Progenitor cell of endocrine pancreas (in vitro differentiated cells): ENCODE measurements at regions not wholly inside any gene's neighbourhood (a gene's known extent, or its start where the extent isn't known, plus 50 kb on each side); places are given as distances from the start of the nearest gene placed in this dataset.

Source experiments
- DNase-seq: peaks from one replicate; pipeline ENCODE4 v3.0.0; 2021; ENCODE audit warnings: low spot score; ENCODE audit not compliant: unreplicated experiment
- H3K27ac Mint-ChIP-seq: 2 replicates; pipeline ENCODE4 v1.8.0; 2021; ENCODE audit warnings: mild to moderate bottlenecking, moderate library complexity, mixed read lengths
- H3K27me3 Mint-ChIP-seq: 2 replicates; pipeline ENCODE4 v1.8.0; 2021; ENCODE audit warnings: mixed read lengths
- H3K36me3 Mint-ChIP-seq: 2 replicates; pipeline ENCODE4 v1.8.0; 2022; ENCODE audit warnings: mixed read lengths; ENCODE audit not compliant: insufficient read depth
- H3K4me1 Mint-ChIP-seq: 2 replicates; pipeline ENCODE4 v1.8.0; 2021; ENCODE audit warnings: low read depth, mixed read lengths
- H3K4me3 Mint-ChIP-seq: 2 replicates; pipeline ENCODE4 v1.8.0; 2021; ENCODE audit warnings: low read depth, mild to moderate bottlenecking, moderate library complexity, mixed read lengths
- H3K9me3 Mint-ChIP-seq: 2 replicates; pipeline ENCODE4 v1.8.0; 2021; ENCODE audit warnings: low read depth, mixed read lengths
- TF ChIP-seq, protein P1 (sequence below): fragments of 200-600 bp; sonication (generic); IDR thresholded peaks from one replicate; pipeline ENCODE4 v1.5.0; 2021; ENCODE audit warnings: antibody characterized with exemption, mild to moderate bottlenecking; ENCODE audit not compliant: unreplicated experiment

DNA sequence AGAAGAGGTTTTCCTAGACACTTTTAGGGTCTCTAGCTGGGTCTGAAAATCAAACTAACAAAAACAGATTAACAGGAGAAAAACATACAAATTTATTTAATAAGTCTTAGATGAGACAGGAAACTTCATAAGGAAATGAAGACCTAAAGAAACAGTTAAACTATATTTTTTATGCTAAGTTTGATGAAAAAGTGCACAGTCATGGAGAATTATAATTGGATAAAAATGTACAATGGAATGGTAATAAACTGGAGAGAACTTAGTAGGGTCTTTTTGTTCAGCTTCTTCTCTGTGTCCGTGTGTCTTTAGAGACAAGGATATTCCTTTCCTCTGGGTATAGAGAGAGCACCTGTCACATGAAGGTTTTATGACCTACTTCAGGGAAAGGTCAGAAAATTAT lies 323.4 kb downstream of the RAB38 start:
- no peak overlapping the region for H3K27ac Mint-ChIP-seq
- no peaks in the 10 kb centered on the region for H3K27me3 Mint-ChIP-seq
- H3K9me3 Mint-ChIP-seq: no peaks in the 10 kb centered on the region
- TF ChIP-seq, protein P1, sequence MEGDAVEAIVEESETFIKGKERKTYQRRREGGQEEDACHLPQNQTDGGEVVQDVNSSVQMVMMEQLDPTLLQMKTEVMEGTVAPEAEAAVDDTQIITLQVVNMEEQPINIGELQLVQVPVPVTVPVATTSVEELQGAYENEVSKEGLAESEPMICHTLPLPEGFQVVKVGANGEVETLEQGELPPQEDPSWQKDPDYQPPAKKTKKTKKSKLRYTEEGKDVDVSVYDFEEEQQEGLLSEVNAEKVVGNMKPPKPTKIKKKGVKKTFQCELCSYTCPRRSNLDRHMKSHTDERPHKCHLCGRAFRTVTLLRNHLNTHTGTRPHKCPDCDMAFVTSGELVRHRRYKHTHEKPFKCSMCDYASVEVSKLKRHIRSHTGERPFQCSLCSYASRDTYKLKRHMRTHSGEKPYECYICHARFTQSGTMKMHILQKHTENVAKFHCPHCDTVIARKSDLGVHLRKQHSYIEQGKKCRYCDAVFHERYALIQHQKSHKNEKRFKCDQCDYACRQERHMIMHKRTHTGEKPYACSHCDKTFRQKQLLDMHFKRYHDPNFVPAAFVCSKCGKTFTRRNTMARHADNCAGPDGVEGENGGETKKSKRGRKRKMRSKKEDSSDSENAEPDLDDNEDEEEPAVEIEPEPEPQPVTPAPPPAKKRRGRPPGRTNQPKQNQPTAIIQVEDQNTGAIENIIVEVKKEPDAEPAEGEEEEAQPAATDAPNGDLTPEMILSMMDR: no peak
- no peak overlapping the region for H3K4me3 Mint-ChIP-seq
- no peak for DNase-seq
- no peaks in the 10 kb centered on the region for H3K36me3 Mint-ChIP-seq
- H3K4me1 Mint-ChIP-seq: no peaks in the 10 kb centered on the region

DNA sequence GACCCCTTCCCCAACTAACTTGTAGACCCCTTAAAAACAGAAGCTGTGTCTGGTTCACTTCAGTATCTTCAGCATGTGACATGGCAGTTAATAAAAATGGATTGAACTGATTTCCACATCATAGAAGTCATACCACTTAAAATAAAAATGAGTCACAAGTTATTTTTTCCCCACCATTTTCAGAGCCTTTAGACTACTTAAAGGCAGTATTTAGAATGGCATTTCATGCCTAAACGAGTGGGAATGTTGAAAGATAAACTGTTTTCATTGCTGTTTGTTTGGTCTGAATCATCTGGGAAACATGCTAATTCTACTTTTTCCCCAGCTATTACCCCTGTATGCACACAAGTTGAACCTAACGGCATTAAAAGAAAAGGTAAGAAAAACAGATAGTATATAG lies 324.0 kb downstream of the RAB38 start:
- Mint-ChIP-seq H3K4me1 (no peaks in the 10 kb centered on the region), H3K27me3 (no peaks in the 10 kb centered on the region), H3K27ac (no peak overlapping the region), H3K9me3 (no peaks in the 10 kb centered on the region), H3K4me3 (no peak overlapping the region), H3K36me3 (no peaks in the 10 kb centered on the region)
- no peak for DNase-seq
- TF ChIP-seq, protein P1: no peak

GRCh38 chr11:87849216-87849615 lies 326.0 kb downstream of the RAB38 start:
- no peaks in the 10 kb centered on the region for H3K27me3 Mint-ChIP-seq
- TF ChIP-seq, protein P1: no peak

GRCh38 chr11:87840786-87841185 lies 334.5 kb downstream of the RAB38 start:
- H3K27ac Mint-ChIP-seq: no peak overlapping the region
- H3K36me3 Mint-ChIP-seq: no peaks in the 10 kb centered on the region
- TF ChIP-seq, protein P1: no peak
- no peaks in the 10 kb centered on the region for H3K4me1 Mint-ChIP-seq
- DNase-seq: no peak
- no peaks in the 10 kb centered on the region for H3K9me3 Mint-ChIP-seq
- no peak overlapping the region for H3K4me3 Mint-ChIP-seq
- H3K27me3 Mint-ChIP-seq: no peaks in the 10 kb centered on the region

More at GRCh38 chr11:87849216-87849615, 326.0 kb downstream of the RAB38 start:
- H3K36me3 Mint-ChIP-seq: no peaks in the 10 kb centered on the region
- H3K9me3 Mint-ChIP-seq: no peaks in the 10 kb centered on the region
- DNase-seq: no peak
- no peak overlapping the region for H3K4me3 Mint-ChIP-seq
- H3K4me1 Mint-ChIP-seq: no peaks in the 10 kb centered on the region
- H3K27ac Mint-ChIP-seq: no peak overlapping the region

DNA sequence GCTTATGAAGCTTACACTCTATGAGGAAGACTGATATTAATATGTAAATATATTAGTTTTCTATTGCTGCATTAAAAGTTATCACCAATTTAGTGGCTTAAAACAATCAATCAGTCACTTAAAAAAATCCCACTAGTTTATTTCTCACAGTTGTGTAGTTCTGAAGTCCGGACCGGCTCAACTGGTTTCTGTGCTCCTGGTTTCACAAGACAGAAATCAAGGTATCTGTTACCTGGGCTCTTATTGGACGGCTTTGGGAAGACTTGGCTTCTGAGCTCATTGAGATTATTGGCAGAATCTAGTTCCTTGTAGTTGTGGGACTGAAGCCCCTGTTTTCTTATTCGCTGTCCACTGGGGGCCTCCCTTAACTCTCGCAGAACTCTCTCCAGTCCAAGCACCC lies 343.0 kb downstream of the RAB38 start:
- no peaks in the 10 kb centered on the region for H3K36me3 Mint-ChIP-seq
- no peaks in the 10 kb centered on the region for H3K4me1 Mint-ChIP-seq
- no peaks in the 10 kb centered on the region for H3K27me3 Mint-ChIP-seq
- TF ChIP-seq, protein P1: no peak
- no peaks in the 10 kb centered on the region for H3K9me3 Mint-ChIP-seq
- no peak overlapping the region for H3K4me3 Mint-ChIP-seq
- no peak overlapping the region for H3K27ac Mint-ChIP-seq
- no peak for DNase-seq
